ENCODE measurements at regions not wholly inside any gene's neighbourhood (a gene's known extent, or its start where the extent isn't known, plus 50 kb on each side); places are given as distances from the start of the nearest gene placed in this dataset.

DNA sequence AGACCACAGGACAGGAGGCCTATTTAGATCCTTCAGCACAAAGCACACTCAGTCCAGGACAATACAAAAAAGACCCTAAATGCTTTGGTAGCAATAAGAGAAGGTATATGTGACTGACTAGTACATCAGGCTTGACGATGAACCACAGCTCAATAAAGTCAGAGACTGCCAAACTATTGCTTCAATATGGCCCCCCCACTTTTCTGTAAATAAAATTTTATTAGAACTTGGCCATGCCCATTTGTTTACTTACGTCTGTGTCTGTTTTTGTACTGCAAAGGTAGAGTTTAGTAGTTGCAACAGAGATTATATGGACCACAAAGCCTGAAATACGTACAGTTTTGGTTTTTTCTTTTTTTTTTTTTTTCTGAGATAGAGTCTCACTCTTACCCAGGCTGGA lies 136.7 kb downstream of the IRS2 start:
- TF ChIP-seq YY1 (IDR thresholded peaks at IDR 0.05; ENCODE audit: low read depth, low read length), result no peak
- TF ChIP-seq, protein P1, sequence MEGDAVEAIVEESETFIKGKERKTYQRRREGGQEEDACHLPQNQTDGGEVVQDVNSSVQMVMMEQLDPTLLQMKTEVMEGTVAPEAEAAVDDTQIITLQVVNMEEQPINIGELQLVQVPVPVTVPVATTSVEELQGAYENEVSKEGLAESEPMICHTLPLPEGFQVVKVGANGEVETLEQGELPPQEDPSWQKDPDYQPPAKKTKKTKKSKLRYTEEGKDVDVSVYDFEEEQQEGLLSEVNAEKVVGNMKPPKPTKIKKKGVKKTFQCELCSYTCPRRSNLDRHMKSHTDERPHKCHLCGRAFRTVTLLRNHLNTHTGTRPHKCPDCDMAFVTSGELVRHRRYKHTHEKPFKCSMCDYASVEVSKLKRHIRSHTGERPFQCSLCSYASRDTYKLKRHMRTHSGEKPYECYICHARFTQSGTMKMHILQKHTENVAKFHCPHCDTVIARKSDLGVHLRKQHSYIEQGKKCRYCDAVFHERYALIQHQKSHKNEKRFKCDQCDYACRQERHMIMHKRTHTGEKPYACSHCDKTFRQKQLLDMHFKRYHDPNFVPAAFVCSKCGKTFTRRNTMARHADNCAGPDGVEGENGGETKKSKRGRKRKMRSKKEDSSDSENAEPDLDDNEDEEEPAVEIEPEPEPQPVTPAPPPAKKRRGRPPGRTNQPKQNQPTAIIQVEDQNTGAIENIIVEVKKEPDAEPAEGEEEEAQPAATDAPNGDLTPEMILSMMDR (IDR thresholded peaks at IDR 0.05 in 2 of 3, conservative IDR thresholded peaks at IDR 0.05 in 1 of 3; ENCODE audit: control insufficient read depth in 2 of 3, extremely low read depth in 1 of 3, insufficient read depth in 1 of 3, low read depth in 3 of 3, low read length in 3 of 3), result no peak
- TF ChIP-seq CHD2 (IDR thresholded peaks at IDR 0.05; ENCODE audit: borderline replicate concordance, low read depth, low read length), result no peak
- TF ChIP-seq, protein P2, sequence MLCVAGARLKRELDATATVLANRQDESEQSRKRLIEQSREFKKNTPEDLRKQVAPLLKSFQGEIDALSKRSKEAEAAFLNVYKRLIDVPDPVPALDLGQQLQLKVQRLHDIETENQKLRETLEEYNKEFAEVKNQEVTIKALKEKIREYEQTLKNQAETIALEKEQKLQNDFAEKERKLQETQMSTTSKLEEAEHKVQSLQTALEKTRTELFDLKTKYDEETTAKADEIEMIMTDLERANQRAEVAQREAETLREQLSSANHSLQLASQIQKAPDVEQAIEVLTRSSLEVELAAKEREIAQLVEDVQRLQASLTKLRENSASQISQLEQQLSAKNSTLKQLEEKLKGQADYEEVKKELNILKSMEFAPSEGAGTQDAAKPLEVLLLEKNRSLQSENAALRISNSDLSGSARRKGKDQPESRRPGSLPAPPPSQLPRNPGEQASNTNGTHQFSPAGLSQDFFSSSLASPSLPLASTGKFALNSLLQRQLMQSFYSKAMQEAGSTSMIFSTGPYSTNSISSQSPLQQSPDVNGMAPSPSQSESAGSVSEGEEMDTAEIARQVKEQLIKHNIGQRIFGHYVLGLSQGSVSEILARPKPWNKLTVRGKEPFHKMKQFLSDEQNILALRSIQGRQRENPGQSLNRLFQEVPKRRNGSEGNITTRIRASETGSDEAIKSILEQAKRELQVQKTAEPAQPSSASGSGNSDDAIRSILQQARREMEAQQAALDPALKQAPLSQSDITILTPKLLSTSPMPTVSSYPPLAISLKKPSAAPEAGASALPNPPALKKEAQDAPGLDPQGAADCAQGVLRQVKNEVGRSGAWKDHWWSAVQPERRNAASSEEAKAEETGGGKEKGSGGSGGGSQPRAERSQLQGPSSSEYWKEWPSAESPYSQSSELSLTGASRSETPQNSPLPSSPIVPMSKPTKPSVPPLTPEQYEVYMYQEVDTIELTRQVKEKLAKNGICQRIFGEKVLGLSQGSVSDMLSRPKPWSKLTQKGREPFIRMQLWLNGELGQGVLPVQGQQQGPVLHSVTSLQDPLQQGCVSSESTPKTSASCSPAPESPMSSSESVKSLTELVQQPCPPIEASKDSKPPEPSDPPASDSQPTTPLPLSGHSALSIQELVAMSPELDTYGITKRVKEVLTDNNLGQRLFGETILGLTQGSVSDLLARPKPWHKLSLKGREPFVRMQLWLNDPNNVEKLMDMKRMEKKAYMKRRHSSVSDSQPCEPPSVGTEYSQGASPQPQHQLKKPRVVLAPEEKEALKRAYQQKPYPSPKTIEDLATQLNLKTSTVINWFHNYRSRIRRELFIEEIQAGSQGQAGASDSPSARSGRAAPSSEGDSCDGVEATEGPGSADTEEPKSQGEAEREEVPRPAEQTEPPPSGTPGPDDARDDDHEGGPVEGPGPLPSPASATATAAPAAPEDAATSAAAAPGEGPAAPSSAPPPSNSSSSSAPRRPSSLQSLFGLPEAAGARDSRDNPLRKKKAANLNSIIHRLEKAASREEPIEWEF (IDR thresholded peaks at IDR 0.05; ENCODE audit: insufficient replicate concordance, low read depth, low read length), result no peak
- TF ChIP-seq ZNF24 (IDR thresholded peaks at IDR 0.05), result no peak
- TF ChIP-seq, protein P3, sequence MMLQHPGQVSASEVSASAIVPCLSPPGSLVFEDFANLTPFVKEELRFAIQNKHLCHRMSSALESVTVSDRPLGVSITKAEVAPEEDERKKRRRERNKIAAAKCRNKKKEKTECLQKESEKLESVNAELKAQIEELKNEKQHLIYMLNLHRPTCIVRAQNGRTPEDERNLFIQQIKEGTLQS (IDR thresholded peaks at IDR 0.05; ENCODE audit: borderline replicate concordance, extremely low read depth, low read depth, low read length), result no peak
- TF ChIP-seq, protein P4, sequence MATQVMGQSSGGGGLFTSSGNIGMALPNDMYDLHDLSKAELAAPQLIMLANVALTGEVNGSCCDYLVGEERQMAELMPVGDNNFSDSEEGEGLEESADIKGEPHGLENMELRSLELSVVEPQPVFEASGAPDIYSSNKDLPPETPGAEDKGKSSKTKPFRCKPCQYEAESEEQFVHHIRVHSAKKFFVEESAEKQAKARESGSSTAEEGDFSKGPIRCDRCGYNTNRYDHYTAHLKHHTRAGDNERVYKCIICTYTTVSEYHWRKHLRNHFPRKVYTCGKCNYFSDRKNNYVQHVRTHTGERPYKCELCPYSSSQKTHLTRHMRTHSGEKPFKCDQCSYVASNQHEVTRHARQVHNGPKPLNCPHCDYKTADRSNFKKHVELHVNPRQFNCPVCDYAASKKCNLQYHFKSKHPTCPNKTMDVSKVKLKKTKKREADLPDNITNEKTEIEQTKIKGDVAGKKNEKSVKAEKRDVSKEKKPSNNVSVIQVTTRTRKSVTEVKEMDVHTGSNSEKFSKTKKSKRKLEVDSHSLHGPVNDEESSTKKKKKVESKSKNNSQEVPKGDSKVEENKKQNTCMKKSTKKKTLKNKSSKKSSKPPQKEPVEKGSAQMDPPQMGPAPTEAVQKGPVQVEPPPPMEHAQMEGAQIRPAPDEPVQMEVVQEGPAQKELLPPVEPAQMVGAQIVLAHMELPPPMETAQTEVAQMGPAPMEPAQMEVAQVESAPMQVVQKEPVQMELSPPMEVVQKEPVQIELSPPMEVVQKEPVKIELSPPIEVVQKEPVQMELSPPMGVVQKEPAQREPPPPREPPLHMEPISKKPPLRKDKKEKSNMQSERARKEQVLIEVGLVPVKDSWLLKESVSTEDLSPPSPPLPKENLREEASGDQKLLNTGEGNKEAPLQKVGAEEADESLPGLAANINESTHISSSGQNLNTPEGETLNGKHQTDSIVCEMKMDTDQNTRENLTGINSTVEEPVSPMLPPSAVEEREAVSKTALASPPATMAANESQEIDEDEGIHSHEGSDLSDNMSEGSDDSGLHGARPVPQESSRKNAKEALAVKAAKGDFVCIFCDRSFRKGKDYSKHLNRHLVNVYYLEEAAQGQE (IDR thresholded peaks at IDR 0.05; ENCODE audit: low read depth, low read length), result no peak
- TF ChIP-seq FOS (IDR thresholded peaks at IDR 0.05; ENCODE audit: borderline replicate concordance, extremely low read depth, insufficient read length), result no peak
- TF ChIP-seq POLR2AphosphoS5 (IDR thresholded peaks at IDR 0.05; ENCODE audit: low read length), result no peak
- TF ChIP-seq KDM1A (IDR thresholded peaks at IDR 0.05; ENCODE audit: borderline replicate concordance), result no peak

Data from GM12878 (cell line).